B cell (primary cell): ENCODE measurements at regions not wholly inside any gene's neighbourhood (a gene's known extent, or its start where the extent isn't known, plus 50 kb on each side); places are given as distances from the start of the nearest gene placed in this dataset.

Experiments
- ATAC-seq: fragments of 200-7000 bp; cut with Tn5 transposase; one replicate; pipeline ENCODE4 v1.10.0; 2021; ENCODE audit warnings: low read depth, mild to moderate bottlenecking, moderate number of reproducible peaks, moderate library complexity
- CTCF ChIA-PET: fragments of 350-600 bp; sonication (Branson Sonifier 250); formaldehyde crosslinking; loops from one replicate; lab custom pipeline; 2021; ENCODE audit warnings: antibody characterized with exemption, inconsistent platforms; lab: Charles Lee
- POLR2A ChIA-PET: fragments of 350-600 bp; sonication (Branson Sonifier 250); formaldehyde crosslinking; loops from one replicate; lab custom pipeline; 2021; ENCODE audit warnings: antibody characterized with exemption; lab: Charles Lee
- DNase-seq: peaks from one replicate; pipeline ENCODE4 v3.0.0; 2013
- H2AFZ ChIP-seq: 2 replicates; pipeline ENCODE4 v1.6.1; 2012; ENCODE audit warnings: mild to moderate bottlenecking, low read depth, low read length; ENCODE audit not compliant: insufficient read depth, poor library complexity, severe bottlenecking
- H3K27ac ChIP-seq, 2 donors: 1 replicate in 1 of 2; 2 replicates in 1 of 2; pipeline ENCODE4 v1.5.1; 2012 to 2013; ENCODE audit warnings: low read length in 2 of 2, mild to moderate bottlenecking in 2 of 2, moderate library complexity in 1 of 2
- H3K27me3 ChIP-seq, 4 experiments: fragments of 200-600 bp in 1 of 4; sonication (generic) in 1 of 4; replicated peaks in 1 of 4; 1 replicate in 2 of 4; 2 replicates in 2 of 4; pipeline versions ENCODE4 v1.6.1 to v1.7.0; 2013 to 2016; ENCODE audit warnings: low read length in 3 of 4, mild to moderate bottlenecking in 2 of 4, mixed read lengths in 1 of 4, moderate library complexity in 1 of 4; ENCODE audit not compliant: insufficient read depth in 4 of 4, control insufficient read depth in 3 of 4; ENCODE audit errors: control extremely low read depth in 1 of 4
- H3K36me3 ChIP-seq, 2 experiments: replicated peaks in 1 of 2; 1 replicate in 1 of 2; 2 replicates in 1 of 2; pipeline versions ENCODE4 v1.6.1 to v1.7.1; 2013; ENCODE audit warnings: low read length in 1 of 2; ENCODE audit not compliant: insufficient read depth in 2 of 2, control insufficient read depth in 1 of 2; ENCODE audit errors: control extremely low read depth in 1 of 2, extremely low read depth in 1 of 2
- H3K4me1 ChIP-seq, 2 donors: fragments of 200-600 bp in 1 of 2; sonication (generic) in 1 of 2; 1 replicate in 1 of 2; 2 replicates in 1 of 2; pipeline versions ENCODE4 v1.5.1 to v1.6.1; 2013 to 2017; ENCODE audit warnings: low read length in 2 of 2; ENCODE audit not compliant: control insufficient read depth in 2 of 2, insufficient read depth in 2 of 2
- H3K4me2 ChIP-seq: replicated peaks from 2 replicates; pipeline ENCODE3; 2012; ENCODE audit warnings: mild to moderate bottlenecking, low read depth, low read length; ENCODE audit not compliant: poor library complexity, severe bottlenecking
- H3K4me3 ChIP-seq, 5 experiments: fragments of 200-600 bp in 1 of 5; sonication (generic) in 1 of 5; 1 replicate in 3 of 5; 2 replicates in 2 of 5; pipeline versions ENCODE4 v1.5.1 to v1.7.0; 2011 to 2016; ENCODE audit warnings: low read length in 4 of 5, mild to moderate bottlenecking in 4 of 5, low read depth in 2 of 5, control low read depth in 1 of 5, moderate library complexity in 1 of 5; ENCODE audit not compliant: insufficient read depth in 1 of 5; ENCODE audit errors: control extremely low read depth in 1 of 5, extremely low read depth in 1 of 5
- H3K79me2 ChIP-seq: fragments of 200-600 bp; sonication (generic); one replicate; pipeline ENCODE4 v1.6.0; 2016; ENCODE audit warnings: low read length; ENCODE audit not compliant: control insufficient read depth, insufficient read depth
- H3K9ac ChIP-seq: fragments of 200-600 bp; sonication (generic); 2 replicates; pipeline ENCODE4 v1.6.1; 2017; ENCODE audit warnings: mild to moderate bottlenecking, low read length, moderate library complexity
- H3K9me3 ChIP-seq, 3 donors: one replicate each; pipeline versions ENCODE4 v1.6.1 to v1.7.1; 2013; ENCODE audit warnings: low read length in 2 of 3; ENCODE audit not compliant: control insufficient read depth in 2 of 3, insufficient read depth in 1 of 3; ENCODE audit errors: control extremely low read depth in 1 of 3
- H4K20me1 ChIP-seq: 2 replicates; pipeline ENCODE4 v1.6.0; 2012; ENCODE audit warnings: mild to moderate bottlenecking, low read length; ENCODE audit not compliant: insufficient read depth, control insufficient read depth, poor library complexity, severe bottlenecking
- H3K27ac Mint-ChIP-seq: one replicate; pipeline ENCODE4 v1.8.0; 2021; ENCODE audit warnings: mixed read lengths
- H3K27me3 Mint-ChIP-seq: one replicate; pipeline ENCODE4 v1.8.0; 2021; ENCODE audit warnings: mixed read lengths
- H3K4me1 Mint-ChIP-seq: one replicate; pipeline ENCODE4 v1.8.0; 2021; ENCODE audit warnings: mixed read lengths
- H3K4me3 Mint-ChIP-seq: one replicate; pipeline ENCODE4 v1.8.0; 2021; ENCODE audit warnings: mixed read lengths
- H3K9me3 Mint-ChIP-seq: one replicate; pipeline ENCODE4 v1.8.0; 2022; ENCODE audit warnings: mixed read lengths; ENCODE audit not compliant: insufficient read depth
- EZH2 ChIP-seq: IDR thresholded peaks from 2 replicates; pipeline ENCODE4 v1.6.1; 2012; ENCODE audit warnings: borderline replicate concordance, low read depth, mild to moderate bottlenecking, moderate library complexity, low read length; ENCODE audit not compliant: insufficient read depth, poor library complexity, severe bottlenecking
- WGBS: methylation state at CpG from one replicate; pipeline ENCODE4 v1.1.5; 2013; ENCODE audit warnings: missing lambda C conversion rate; ENCODE audit not compliant: insufficient coverage; 5-methylcytosine and 5-hydroxymethylcytosine counted together
- intact Hi-C: fragments of 100-400 bp; cut with micrococcal nuclease; formaldehyde crosslinking; loops from one replicate; pipeline ENCODE4 v1.10.0; 2022
- TF ChIP-seq, protein P1 (sequence below): fragments of 200-600 bp; IDR thresholded peaks from one replicate; pipeline ENCODE4 v1.8.0; 2022; ENCODE audit warnings: antibody characterized with exemption, mild to moderate bottlenecking

DNA sequence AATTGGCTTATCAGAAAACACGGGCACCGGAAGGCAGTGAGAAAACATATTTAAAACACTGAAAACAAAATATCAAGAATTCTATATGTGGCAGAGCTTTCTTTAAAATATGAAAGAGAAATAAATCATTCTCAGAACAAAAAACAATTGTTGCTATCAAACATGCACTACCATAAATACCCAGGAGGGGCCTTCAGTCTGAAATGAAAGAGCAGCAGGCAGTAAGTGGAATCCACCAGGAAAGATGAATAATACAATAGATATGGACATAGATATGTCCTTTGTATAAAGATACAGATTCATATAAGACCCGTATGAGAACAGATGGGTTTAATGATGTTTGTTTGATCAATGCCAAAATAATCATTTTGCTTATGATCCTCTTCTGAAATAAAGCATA lies 142.0 kb downstream of the TMEM18 start:
- ATAC-seq, result no peak
- peaks cover 0 to 4% (median 0%) of the 10 kb centered on the region in 3 donors for H3K9me3 ChIP-seq
- WGBS, result no CpG with 5 or more reads among the region's 3 CpGs
- POLR2A ChIA-PET, result no interaction called here
- no peak overlapping the region for H3K9ac ChIP-seq
- no peak overlapping the region for H3K4me2 ChIP-seq
- no peaks in the 10 kb centered on the region for H3K79me2 ChIP-seq
- Mint-ChIP-seq H3K9me3 (peaks cover 3% of the 10 kb centered on the region), H3K4me1 (no peaks in the 10 kb centered on the region), H3K27me3 (peaks cover 27% of the 10 kb centered on the region), H3K4me3 (no peak overlapping the region), H3K27ac (no peak overlapping the region)
- H2AFZ ChIP-seq, result no peak overlapping the region
- no peak for TF ChIP-seq EZH2
- TF ChIP-seq, protein P1, sequence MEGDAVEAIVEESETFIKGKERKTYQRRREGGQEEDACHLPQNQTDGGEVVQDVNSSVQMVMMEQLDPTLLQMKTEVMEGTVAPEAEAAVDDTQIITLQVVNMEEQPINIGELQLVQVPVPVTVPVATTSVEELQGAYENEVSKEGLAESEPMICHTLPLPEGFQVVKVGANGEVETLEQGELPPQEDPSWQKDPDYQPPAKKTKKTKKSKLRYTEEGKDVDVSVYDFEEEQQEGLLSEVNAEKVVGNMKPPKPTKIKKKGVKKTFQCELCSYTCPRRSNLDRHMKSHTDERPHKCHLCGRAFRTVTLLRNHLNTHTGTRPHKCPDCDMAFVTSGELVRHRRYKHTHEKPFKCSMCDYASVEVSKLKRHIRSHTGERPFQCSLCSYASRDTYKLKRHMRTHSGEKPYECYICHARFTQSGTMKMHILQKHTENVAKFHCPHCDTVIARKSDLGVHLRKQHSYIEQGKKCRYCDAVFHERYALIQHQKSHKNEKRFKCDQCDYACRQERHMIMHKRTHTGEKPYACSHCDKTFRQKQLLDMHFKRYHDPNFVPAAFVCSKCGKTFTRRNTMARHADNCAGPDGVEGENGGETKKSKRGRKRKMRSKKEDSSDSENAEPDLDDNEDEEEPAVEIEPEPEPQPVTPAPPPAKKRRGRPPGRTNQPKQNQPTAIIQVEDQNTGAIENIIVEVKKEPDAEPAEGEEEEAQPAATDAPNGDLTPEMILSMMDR, result no peak
- no peaks in the 10 kb centered on the region for H3K4me1 ChIP-seq
- DNase-seq, result no peak
- H3K36me3 ChIP-seq, result no peaks in the 10 kb centered on the region
- intact Hi-C loops, result no loop called here
- no peaks in the 10 kb centered on the region for H4K20me1 ChIP-seq
- CTCF ChIA-PET, result interaction anchor here (6.6 kb wide), 1 partner anchor 102 kb away, joined by 105 read pairs; no protein-coding TSS in a partner anchor
- H3K4me3 ChIP-seq, result no peak overlapping the region
- H3K27ac ChIP-seq, result no peak overlapping the region
- H3K27me3 ChIP-seq, result peaks cover 0 to 3% (median 0%) of the 10 kb centered on the region in 4 experiments

DNA sequence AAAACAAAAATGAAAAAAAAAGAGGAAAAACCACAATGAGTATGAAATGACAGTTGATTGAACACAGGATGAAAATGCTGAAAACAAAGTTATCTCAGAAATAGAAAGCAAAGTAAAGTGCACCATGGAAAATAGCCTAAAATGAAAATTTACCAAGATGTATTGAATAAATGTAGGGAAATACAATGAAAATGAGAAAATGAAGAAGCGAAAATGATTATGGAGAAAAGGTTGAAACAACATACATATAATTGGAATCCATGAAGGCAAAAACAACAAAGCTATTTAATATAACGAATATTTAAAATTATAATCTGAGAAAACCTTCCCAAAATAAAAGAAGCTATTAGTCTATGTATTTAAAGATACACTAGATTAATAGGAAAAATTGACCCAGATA lies 147.4 kb downstream of the TMEM18 start:
- intact Hi-C loops, result loop anchor here (1.0 to 5.0 kb wide), 2 partner anchors 107 to 1287 kb away; no protein-coding TSS in a partner anchor
- no peak overlapping the region for H3K27ac Mint-ChIP-seq
- Histone ChIP-seq H2AFZ (no peak overlapping the region), H3K4me1 (no peaks in the 10 kb centered on the region), H3K27me3 (no peaks in the 10 kb centered on the region), H3K4me2 (no peak overlapping the region), H4K20me1 (no peaks in the 10 kb centered on the region), H3K9me3 (peaks cover 4 to 5% (median 4%) of the 10 kb centered on the region in 3 donors), H3K9ac (no peak overlapping the region), H3K4me3 (no peak overlapping the region), H3K36me3 (no peaks in the 10 kb centered on the region), H3K27ac (no peak overlapping the region), H3K79me2 (no peaks in the 10 kb centered on the region)
- ATAC-seq, result no peak
- no peak for TF ChIP-seq EZH2
- TF ChIP-seq, protein P1, result no peak
- POLR2A ChIA-PET, result no interaction called here
- CTCF ChIA-PET, result interaction anchor here (0.7 to 6.6 kb wide), 19 partner anchors 10 to 1240 kb away, joined by 3 to 105 read pairs (median 3); no protein-coding TSS in a partner anchor
- H3K27me3 Mint-ChIP-seq, result peaks cover 9% of the 10 kb centered on the region
- H3K4me1 Mint-ChIP-seq, result no peaks in the 10 kb centered on the region
- WGBS, result no CpG with 5 or more reads among the region's 2 CpGs
- no peak for DNase-seq
- no peak overlapping the region for H3K4me3 Mint-ChIP-seq
- H3K9me3 Mint-ChIP-seq, result peaks cover 3% of the 10 kb centered on the region
